Kidney capillary endothelial cell (primary cell): ENCODE measurements at regions not wholly inside any gene's neighbourhood (a gene's known extent, or its start where the extent isn't known, plus 50 kb on each side); places are given as distances from the start of the nearest gene placed in this dataset.

ENCODE experiments used
- DNase-seq: peaks from one replicate; pipeline ENCODE4 v3.0.0-alpha.2; 2018; ENCODE audit warnings: low spot score

- DNase-seq = no peak
Observed at GRCh38 chr9:84589542-84589941, 80.0 kb upstream of the NTRK2 start.

DNA sequence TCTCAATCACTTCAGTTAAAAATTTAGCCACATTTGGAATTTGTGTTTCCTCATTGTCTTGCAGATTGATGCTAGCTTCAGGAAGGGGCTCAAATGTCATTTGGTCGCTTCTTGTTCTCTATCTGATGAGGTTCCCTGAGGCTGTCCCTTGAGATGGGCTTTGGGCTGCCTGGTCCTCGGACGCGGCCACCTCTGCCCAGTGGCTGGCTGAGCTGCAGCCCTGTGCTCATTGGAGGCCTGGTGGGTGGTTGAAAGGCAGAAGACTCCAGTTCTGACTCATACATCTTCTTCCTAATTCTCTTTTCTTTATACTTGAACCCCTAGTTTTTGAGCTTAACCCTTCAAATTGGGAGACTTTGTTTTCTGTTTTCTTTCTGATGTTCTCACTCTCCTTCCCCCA lies 78.8 kb upstream of the NTRK2 start:
- DNase-seq = no peak

- no peak for DNase-seq
Observed at GRCh38 chr9:84592918-84593317, 76.6 kb upstream of the NTRK2 start.

DNA sequence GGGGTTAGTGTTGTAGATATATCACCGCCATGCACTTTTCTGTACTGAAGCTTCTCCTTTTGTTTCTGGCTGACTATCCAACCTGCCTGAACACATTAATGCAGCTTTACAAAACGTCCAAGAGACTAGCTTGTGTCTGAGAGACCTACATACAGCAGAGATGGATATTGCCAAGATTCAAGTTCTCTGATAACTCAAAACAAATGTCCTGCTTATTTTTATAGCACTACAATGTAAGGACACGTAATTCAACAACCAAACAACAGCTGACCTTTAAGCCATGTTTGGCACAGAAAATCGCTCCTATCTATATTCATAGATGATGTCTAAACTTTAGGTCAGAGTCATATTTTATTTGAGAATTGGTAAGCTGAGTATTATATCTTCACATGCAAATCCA lies 76.2 kb upstream of the NTRK2 start:
- no peak for DNase-seq

DNA sequence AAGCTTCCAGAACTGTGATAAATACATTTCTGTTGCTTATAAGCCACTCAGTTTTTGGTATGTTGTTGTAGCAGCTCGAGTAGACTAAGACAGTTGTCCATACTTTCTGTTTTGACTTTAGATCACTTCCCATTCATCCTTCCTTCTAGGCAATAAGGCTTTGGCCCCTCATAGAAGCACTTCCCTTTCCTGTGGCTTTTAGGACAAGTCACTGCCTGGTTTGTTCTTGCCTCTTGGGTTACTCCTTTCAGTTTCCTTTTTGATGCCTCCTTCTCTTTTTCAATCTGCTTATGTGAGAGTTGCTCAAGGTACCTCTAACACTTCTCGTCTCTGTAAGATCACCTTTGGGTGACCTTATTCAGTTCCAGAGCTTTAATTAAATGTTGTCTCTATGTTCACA lies 72.4 kb upstream of the NTRK2 start:
- no peak for DNase-seq

GRCh38 chr9:84598921-84599636 lies 70.5 kb upstream of the NTRK2 start:
- DNase-seq = no peak

- no peak for DNase-seq
Observed at GRCh38 chr9:84600739-84601138, 68.8 kb upstream of the NTRK2 start.

- no peak for DNase-seq
Observed at GRCh38 chr9:84604223-84604622, 65.3 kb upstream of the NTRK2 start.

GRCh38 chr9:84609779-84610178 lies 59.8 kb upstream of the NTRK2 start:
- no peak for DNase-seq

DNA sequence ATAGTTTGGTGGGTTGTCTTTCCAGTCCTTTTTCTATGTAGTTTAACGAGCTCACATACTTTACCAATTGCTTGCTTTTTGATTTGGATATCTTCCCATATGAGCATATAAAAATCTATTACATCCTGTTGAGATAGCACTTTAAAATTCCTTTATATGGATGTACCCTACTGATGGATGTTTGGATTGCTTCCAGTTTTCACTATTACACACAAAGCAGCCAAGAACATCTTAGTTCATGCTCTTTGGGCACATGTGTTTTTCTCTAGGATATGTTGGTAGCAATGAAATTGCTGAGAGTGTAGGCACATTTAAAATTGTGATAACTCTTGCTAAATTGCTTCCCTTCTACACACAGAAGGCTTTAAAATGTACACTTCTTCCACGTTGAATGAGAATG lies 56.1 kb upstream of the NTRK2 start:
- no peak for DNase-seq

GRCh38 chr9:84615544-84615943 lies 54.0 kb upstream of the NTRK2 start:
- DNase-seq = no peak

DNA sequence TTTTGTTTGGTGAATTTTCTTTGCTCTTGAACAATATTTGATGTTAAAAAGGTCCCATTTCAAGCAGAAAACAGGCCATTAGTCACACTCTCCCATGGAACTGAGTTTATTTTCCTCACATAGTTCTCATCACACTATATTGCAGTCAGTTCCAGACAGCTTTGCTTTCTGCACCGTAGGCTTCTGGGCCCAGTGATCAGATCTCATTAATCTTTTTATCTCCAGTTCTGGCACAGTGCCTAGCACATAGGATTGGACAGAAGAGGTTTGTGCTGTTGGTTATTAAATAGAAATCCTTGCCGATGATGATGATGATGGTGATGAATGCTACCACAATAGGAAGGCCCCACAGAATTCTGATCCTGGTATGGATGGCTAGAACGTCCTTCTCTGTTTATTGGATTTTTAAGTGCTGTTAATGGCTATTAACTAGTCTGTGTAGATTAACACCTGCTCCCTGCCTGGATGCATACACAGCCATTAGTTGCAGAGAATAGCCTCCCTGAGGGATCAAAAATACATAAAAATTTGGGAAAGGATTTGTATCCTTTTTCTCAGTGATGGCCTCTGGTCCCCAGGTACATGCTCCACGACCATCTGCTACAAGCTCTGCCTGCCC lies 52.0 kb upstream of the NTRK2 start:
- DNase-seq = no peak
